BLaER1 (cell line): ENCODE measurements at regions not wholly inside any gene's neighbourhood (a gene's known extent, or its start where the extent isn't known, plus 50 kb on each side); places are given as distances from the start of the nearest gene placed in this dataset.

ENCODE experiments used
- H3K27ac ChIP-seq: shearing (Covaris generic); formaldehyde crosslinking; 2 replicates; pipeline ENCODE4 v1.8.1; 2022
- H3K27me3 ChIP-seq: shearing (Covaris generic); formaldehyde crosslinking; 2 replicates; pipeline ENCODE4 v1.8.1; 2022
- H3K36me3 ChIP-seq: shearing (Covaris generic); formaldehyde crosslinking; 2 replicates; pipeline ENCODE4 v1.8.1; 2022
- H3K4me1 ChIP-seq: shearing (Covaris generic); formaldehyde crosslinking; 2 replicates; pipeline ENCODE4 v1.8.1; 2022
- H3K4me2 ChIP-seq: shearing (Covaris generic); formaldehyde crosslinking; 2 replicates; pipeline ENCODE4 v1.8.1; 2022
- H3K4me3 ChIP-seq: shearing (Covaris generic); formaldehyde crosslinking; 2 replicates; pipeline ENCODE4 v1.8.1; 2022
- H3K9ac ChIP-seq: shearing (Covaris generic); formaldehyde crosslinking; 2 replicates; pipeline ENCODE4 v1.8.1; 2022
- H3K9me3 ChIP-seq: shearing (Covaris generic); formaldehyde crosslinking; 2 replicates; pipeline ENCODE4 v1.8.1; 2022
- H4K20me1 ChIP-seq: shearing (Covaris generic); formaldehyde crosslinking; 2 replicates; pipeline ENCODE4 v1.8.1; 2022
- Cebpa-rat ChIP-seq: shearing (Covaris generic); IDR thresholded peaks from 2 replicates; pipeline ENCODE4 v1.8.1; 2022

GRCh38 chr9:115615000-115615401 lies 497.0 kb upstream of the TNC start:
- no peak overlapping the region for H3K9ac ChIP-seq
- H4K20me1 ChIP-seq, result no peaks in the 10 kb centered on the region
- no peaks in the 10 kb centered on the region for H3K36me3 ChIP-seq
- H3K4me3 ChIP-seq, result no peak overlapping the region
- H3K27me3 ChIP-seq, result no peaks in the 10 kb centered on the region
- no peak for TF ChIP-seq Cebpa-rat
- 0 out of 2 replicates have a peak, but pooled peaks cover 6% of the 10 kb centered on the region for H3K9me3 ChIP-seq
- no peak overlapping the region for H3K27ac ChIP-seq
- H3K4me1 ChIP-seq, result no peaks in the 10 kb centered on the region
- no peak overlapping the region for H3K4me2 ChIP-seq

- no peaks in the 10 kb centered on the region for H3K27me3 ChIP-seq
- H3K4me2 ChIP-seq, result no peak overlapping the region
- peaks cover 12% of the 10 kb centered on the region for H3K9me3 ChIP-seq
- H3K9ac ChIP-seq, result no peak overlapping the region
- TF ChIP-seq Cebpa-rat, result no peak
- no peaks in the 10 kb centered on the region for H4K20me1 ChIP-seq
- H3K27ac ChIP-seq, result no peak overlapping the region
- H3K36me3 ChIP-seq, result no peaks in the 10 kb centered on the region
- H3K4me3 ChIP-seq, result no peak overlapping the region
- H3K4me1 ChIP-seq, result no peaks in the 10 kb centered on the region
Measured at GRCh38 chr9:115615821-115616665, 498.1 kb upstream of the TNC start.

- H3K27me3 ChIP-seq, result no peaks in the 10 kb centered on the region
- H3K27ac ChIP-seq, result no peak overlapping the region
- H3K4me2 ChIP-seq, result no peak overlapping the region
- peaks cover 18% of the 10 kb centered on the region for H3K9me3 ChIP-seq
- TF ChIP-seq Cebpa-rat, result no peak
- H3K4me1 ChIP-seq, result no peaks in the 10 kb centered on the region
- H3K9ac ChIP-seq, result no peak overlapping the region
- no peaks in the 10 kb centered on the region for H4K20me1 ChIP-seq
- no peak overlapping the region for H3K4me3 ChIP-seq
- no peaks in the 10 kb centered on the region for H3K36me3 ChIP-seq
Measured at GRCh38 chr9:115616666-115617239, 498.8 kb upstream of the TNC start.

GRCh38 chr9:115625251-115625650 lies 507.3 kb upstream of the TNC start:
- no peaks in the 10 kb centered on the region for H3K36me3 ChIP-seq
- no peaks in the 10 kb centered on the region for H4K20me1 ChIP-seq
- no peaks in the 10 kb centered on the region for H3K27me3 ChIP-seq
- no peak overlapping the region for H3K4me3 ChIP-seq
- no peak overlapping the region for H3K9ac ChIP-seq
- no peak overlapping the region for H3K4me2 ChIP-seq
- no peaks in the 10 kb centered on the region for H3K4me1 ChIP-seq
- H3K9me3 ChIP-seq, result peaks cover 22% of the 10 kb centered on the region
- TF ChIP-seq Cebpa-rat, result no peak
- no peak overlapping the region for H3K27ac ChIP-seq

GRCh38 chr9:115625954-115626353 lies 508.0 kb upstream of the TNC start:
- Histone ChIP-seq H3K4me3 (no peak overlapping the region), H3K27me3 (no peaks in the 10 kb centered on the region), H3K9ac (no peak overlapping the region), H3K4me1 (no peaks in the 10 kb centered on the region), H3K27ac (no peak overlapping the region), H3K36me3 (no peaks in the 10 kb centered on the region), H3K9me3 (peaks cover 16% of the 10 kb centered on the region), H4K20me1 (no peaks in the 10 kb centered on the region), H3K4me2 (no peak overlapping the region)
- no peak for TF ChIP-seq Cebpa-rat

GRCh38 chr9:115627511-115627910 lies 509.6 kb upstream of the TNC start:
- Histone ChIP-seq H3K27ac (no peak overlapping the region), H3K4me2 (no peak overlapping the region), H3K4me1 (no peaks in the 10 kb centered on the region), H3K9me3 (peaks cover 2% of the 10 kb centered on the region; the same call in 1 of the 2 replicates), H3K4me3 (no peak overlapping the region), H3K9ac (no peak overlapping the region), H4K20me1 (no peaks in the 10 kb centered on the region), H3K27me3 (no peaks in the 10 kb centered on the region), H3K36me3 (no peaks in the 10 kb centered on the region)
- TF ChIP-seq Cebpa-rat, result no peak

- H3K36me3 ChIP-seq, result no peaks in the 10 kb centered on the region
- no peaks in the 10 kb centered on the region for H3K9me3 ChIP-seq
- no peak overlapping the region for H3K4me3 ChIP-seq
- no peak overlapping the region for H3K4me2 ChIP-seq
- H4K20me1 ChIP-seq, result no peaks in the 10 kb centered on the region
- no peak overlapping the region for H3K9ac ChIP-seq
- H3K27ac ChIP-seq, result no peak overlapping the region
- no peak for TF ChIP-seq Cebpa-rat
- no peaks in the 10 kb centered on the region for H3K4me1 ChIP-seq
- no peaks in the 10 kb centered on the region for H3K27me3 ChIP-seq
Measured at GRCh38 chr9:115628426-115628825, 510.5 kb upstream of the TNC start.

GRCh38 chr9:115629879-115630840 lies 512.2 kb upstream of the TNC start:
- H3K27me3 ChIP-seq, result no peaks in the 10 kb centered on the region
- no peaks in the 10 kb centered on the region for H3K9me3 ChIP-seq
- H3K9ac ChIP-seq, result no peak overlapping the region
- no peak overlapping the region for H3K27ac ChIP-seq
- no peaks in the 10 kb centered on the region for H4K20me1 ChIP-seq
- no peaks in the 10 kb centered on the region for H3K36me3 ChIP-seq
- H3K4me2 ChIP-seq, result no peak overlapping the region
- H3K4me3 ChIP-seq, result no peak overlapping the region
- no peak for TF ChIP-seq Cebpa-rat
- no peaks in the 10 kb centered on the region for H3K4me1 ChIP-seq

GRCh38 chr9:115632391-115632790 lies 514.4 kb upstream of the TNC start:
- no peak for TF ChIP-seq Cebpa-rat
- no peaks in the 10 kb centered on the region for H3K9me3 ChIP-seq
- no peaks in the 10 kb centered on the region for H3K36me3 ChIP-seq
- no peak overlapping the region for H3K27ac ChIP-seq
- H3K9ac ChIP-seq, result no peak overlapping the region
- no peak overlapping the region for H3K4me2 ChIP-seq
- no peaks in the 10 kb centered on the region for H4K20me1 ChIP-seq
- no peak overlapping the region for H3K4me3 ChIP-seq
- H3K27me3 ChIP-seq, result no peaks in the 10 kb centered on the region; the same call in 1 of the 2 replicates
- H3K4me1 ChIP-seq, result no peaks in the 10 kb centered on the region

GRCh38 chr9:115633104-115633503 lies 515.1 kb upstream of the TNC start:
- no peak for TF ChIP-seq Cebpa-rat
- no peaks in the 10 kb centered on the region for H3K9me3 ChIP-seq
- H3K36me3 ChIP-seq, result no peaks in the 10 kb centered on the region
- no peak overlapping the region for H3K4me2 ChIP-seq
- no peak overlapping the region for H3K4me3 ChIP-seq
- H3K4me1 ChIP-seq, result no peaks in the 10 kb centered on the region
- H3K27ac ChIP-seq, result no peak overlapping the region
- H4K20me1 ChIP-seq, result no peaks in the 10 kb centered on the region
- H3K27me3 ChIP-seq, result no peaks in the 10 kb centered on the region; the same call in 1 of the 2 replicates
- no peak overlapping the region for H3K9ac ChIP-seq
